ENCODE measurements at regions not wholly inside any gene's neighbourhood (a gene's known extent, or its start where the extent isn't known, plus 50 kb on each side); places are given as distances from the start of the nearest gene placed in this dataset.
"Not testable (repeated sequence)": the region's sequence is repeated elsewhere in the genome, so short reads cannot be mapped to it uniquely, and the experiment has no call there.

- no peak for DNase-seq (ENCODE audit: low read depth in 3 of 3)
Observed at GRCh38 chr6:17012421-17013225, 89.2 kb upstream of the STMND1 start.

GRCh38 chr6:17011985-17012384, 89.9 kb upstream of the STMND1 start:
- no peak for DNase-seq (ENCODE audit: low read depth in 3 of 3)

DNA sequence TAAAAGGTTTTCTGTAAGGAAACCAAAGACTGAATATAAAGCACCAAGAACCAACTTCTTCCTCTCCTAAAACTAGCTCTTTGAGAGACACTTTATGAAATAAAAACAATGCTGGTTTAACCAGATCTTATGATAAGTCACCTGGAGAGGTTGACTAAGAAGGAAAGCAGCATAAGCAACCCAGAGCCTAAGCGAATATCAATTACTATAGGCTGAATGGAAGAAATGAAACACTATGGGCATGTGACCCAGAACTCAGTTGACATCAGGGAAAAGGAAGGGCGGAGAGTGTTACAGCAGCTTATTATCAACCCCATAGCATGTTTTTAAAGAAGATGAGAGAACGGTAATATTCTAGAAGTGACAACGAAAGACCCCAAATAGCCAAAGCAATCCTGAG, 94.1 kb upstream of the STMND1 start:
- DNase-seq (ENCODE audit: low read depth in 3 of 3): no peak

GRCh38 chr6:17006543-17006942, 95.3 kb upstream of the STMND1 start:
- DNase-seq (ENCODE audit: low read depth in 3 of 3): no peak

DNA sequence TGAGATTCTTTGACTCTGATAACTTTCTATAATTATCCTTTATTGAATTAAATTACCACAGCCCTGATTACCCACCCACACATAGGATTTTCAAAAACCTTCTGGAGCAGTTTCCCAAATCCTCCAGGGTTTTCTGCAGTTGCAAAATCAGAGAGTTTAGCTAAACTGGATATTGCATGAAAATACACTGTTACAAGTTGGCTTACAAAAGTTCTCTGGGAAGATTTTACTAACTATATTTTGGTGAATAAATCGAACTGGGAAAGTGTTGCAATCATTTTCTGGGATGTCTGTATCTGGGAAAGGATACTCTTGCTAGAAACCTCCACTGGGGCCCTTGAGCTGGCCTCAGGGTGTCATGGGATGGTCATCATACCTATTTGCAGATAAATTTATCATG, 97.6 kb upstream of the STMND1 start:
- no peak for DNase-seq (ENCODE audit: low read depth in 3 of 3)

- no peak for DNase-seq (ENCODE audit: low read depth in 3 of 3)
Observed at GRCh38 chr6:17002123-17002522, 99.7 kb upstream of the STMND1 start.

- no peak for DNase-seq (ENCODE audit: low read depth in 3 of 3)
Observed at GRCh38 chr6:17001188-17001587, 100.7 kb upstream of the STMND1 start.

- DNase-seq (ENCODE audit: low read depth in 3 of 3): no peak
Observed at GRCh38 chr6:16999491-17000436, 102.1 kb upstream of the STMND1 start.

GRCh38 chr6:16998461-16998860, 103.4 kb upstream of the STMND1 start:
- no peak for DNase-seq (ENCODE audit: low read depth in 3 of 3)

- DNase-seq (ENCODE audit: low read depth in 3 of 3): no peak
Observed at GRCh38 chr6:16995511-16996250, 106.2 kb upstream of the STMND1 start.

DNA sequence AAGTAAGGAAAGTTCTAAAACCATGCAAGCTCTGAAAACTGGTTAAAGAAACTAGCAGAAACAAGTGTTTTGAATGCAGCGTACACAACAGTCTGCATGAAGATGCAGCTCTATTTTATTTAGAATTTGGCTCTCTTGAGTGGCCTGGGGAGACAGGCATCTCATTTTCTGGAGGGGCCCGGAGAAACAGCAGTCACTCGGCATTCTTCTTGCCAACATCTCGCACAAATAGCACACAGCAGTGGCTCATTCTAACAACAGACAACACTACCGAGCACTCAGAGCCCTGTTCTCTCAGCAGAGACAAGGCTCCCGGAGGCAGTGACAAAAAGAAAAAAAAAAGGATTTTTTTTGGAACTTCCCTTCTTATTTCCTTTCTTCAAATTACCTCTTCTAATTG, 108.5 kb upstream of the STMND1 start:
- DNase-seq (ENCODE audit: low read depth in 3 of 3): no peak

GRCh38 chr6:16991981-16992629, 109.7 kb upstream of the STMND1 start:
- no peak for DNase-seq (ENCODE audit: low read depth in 3 of 3)

DNA sequence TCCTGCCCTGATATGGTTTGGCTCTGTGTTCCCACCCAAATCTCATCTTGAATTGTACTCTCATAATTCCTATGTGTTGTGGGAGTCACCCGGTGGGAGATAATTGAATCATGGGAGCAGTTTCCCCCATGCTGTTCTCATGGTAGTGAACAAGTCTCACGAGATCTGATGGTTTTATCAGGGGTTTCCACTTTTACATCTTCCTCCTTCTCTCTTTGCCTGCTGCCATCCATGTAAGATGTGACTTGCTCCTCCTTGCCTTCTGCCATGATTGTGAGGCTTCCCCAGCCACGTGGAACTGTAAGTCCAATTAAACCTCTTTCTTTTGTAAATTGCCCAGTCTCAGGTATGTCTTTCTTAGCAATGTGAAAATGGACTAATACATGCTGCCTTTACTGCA, 111.9 kb upstream of the STMND1 start:
- not testable (repeated sequence) for DNase-seq (ENCODE audit: low read depth in 3 of 3)

- no peak for DNase-seq (ENCODE audit: low read depth in 3 of 3)
Observed at GRCh38 chr6:16989382-16989781, 112.5 kb upstream of the STMND1 start.

GRCh38 chr6:16987996-16988395, 113.9 kb upstream of the STMND1 start:
- no peak for DNase-seq (ENCODE audit: low read depth in 3 of 3)

DNA sequence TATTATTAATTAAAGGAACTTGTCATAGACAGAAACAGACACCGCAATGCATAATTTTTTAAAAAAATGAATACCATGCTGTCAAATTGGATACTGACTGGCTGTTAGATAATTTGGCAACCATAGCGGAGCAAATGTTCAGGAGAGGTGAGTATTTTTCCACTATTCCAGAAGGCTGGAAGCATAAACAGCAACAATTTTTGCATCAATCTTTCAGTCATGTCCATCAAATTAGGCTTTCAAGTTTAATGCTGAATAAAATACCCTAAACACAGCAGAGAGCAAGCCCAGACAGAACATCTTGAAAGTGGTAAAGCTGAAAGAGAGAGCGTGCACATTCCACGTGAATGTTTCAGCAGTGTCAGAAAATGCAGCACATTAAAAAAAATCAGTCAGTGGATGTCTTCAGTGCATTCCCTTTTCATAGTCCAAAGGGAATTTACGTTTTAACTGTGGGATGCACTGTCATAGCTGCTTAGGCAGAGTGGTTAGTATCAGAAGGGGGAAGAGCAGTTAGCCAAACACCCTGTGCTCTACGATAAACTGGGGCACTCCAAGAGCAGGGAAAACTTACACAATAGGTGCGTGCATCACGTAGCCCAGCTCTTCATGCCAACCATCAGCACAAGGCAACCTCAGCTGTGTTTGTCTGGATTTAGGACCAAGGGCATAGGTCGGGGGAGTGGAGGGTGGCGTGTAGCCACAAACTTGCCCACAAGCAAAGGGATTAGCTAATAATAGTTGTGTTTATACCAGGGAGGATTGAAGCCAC, 116.2 kb upstream of the STMND1 start:
- no peak for DNase-seq (ENCODE audit: low read depth in 3 of 3)

DNA sequence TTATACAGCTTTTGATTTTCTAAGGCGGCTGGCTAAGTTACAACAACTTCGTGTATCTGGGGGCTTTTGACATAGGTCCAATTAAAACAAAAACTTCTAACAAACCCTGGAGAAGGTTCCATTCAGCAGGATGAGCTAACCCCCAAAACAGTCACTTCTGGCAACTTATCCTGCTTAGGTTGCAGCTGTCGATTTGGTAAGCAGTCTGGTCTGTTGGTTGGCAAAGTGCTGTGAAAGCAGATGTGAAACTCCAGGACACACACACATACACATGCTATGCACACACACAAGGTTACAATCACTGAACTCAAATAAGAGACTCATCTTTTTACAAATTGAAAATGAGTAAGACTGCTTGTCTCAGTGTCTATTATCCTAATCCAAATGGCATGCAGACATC, 119.0 kb upstream of the STMND1 start:
- no peak for DNase-seq (ENCODE audit: low read depth in 3 of 3)

DNA sequence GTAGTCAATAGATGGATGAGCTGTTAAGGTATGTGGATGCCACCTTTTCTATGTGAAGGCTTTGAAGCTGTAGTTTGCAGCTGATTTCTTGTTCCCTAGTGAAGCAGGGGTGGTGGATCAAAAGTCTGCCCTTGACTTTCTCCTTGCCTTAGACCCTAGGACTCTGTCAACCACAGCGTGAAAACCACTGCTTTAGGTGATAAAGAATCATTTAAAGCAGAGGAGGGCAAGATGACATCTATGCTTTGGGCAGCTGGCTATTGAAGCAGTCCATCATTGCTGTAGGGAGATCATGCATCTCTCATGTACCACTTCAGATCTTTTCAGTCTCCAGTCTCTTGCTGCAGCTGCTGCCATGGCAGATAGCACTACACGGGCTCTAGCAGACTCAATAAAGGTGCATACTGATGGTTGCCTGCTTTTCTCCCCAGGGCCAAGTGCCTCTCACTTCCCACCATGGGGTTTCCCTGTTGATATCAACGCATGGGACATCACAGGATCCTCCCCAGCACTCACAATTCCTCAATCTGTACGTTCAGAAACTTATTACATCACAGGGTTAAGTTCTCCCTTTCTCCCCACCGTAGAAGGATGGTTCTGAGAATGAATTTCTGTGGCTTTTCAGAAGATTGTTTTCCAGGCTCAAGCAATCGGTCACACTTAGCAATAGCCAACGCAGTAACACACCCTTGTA, 122.0 kb upstream of the STMND1 start:
- no peak for DNase-seq (ENCODE audit: low read depth in 3 of 3)

GRCh38 chr6:16978686-16979085, 123.2 kb upstream of the STMND1 start:
- no peak for DNase-seq (ENCODE audit: low read depth in 3 of 3)
